HG03064 (cell line): ENCODE measurements at regions not wholly inside any gene's neighbourhood (a gene's known extent, or its start where the extent isn't known, plus 50 kb on each side); places are given as distances from the start of the nearest gene placed in this dataset.

Experiments
- ATAC-seq: cut with Tn5 transposase; IDR thresholded peaks from one replicate; pipeline ENCODE4 v1.9.1; 2021; ENCODE audit warnings: low read depth; ENCODE audit not compliant: unreplicated experiment

DNA sequence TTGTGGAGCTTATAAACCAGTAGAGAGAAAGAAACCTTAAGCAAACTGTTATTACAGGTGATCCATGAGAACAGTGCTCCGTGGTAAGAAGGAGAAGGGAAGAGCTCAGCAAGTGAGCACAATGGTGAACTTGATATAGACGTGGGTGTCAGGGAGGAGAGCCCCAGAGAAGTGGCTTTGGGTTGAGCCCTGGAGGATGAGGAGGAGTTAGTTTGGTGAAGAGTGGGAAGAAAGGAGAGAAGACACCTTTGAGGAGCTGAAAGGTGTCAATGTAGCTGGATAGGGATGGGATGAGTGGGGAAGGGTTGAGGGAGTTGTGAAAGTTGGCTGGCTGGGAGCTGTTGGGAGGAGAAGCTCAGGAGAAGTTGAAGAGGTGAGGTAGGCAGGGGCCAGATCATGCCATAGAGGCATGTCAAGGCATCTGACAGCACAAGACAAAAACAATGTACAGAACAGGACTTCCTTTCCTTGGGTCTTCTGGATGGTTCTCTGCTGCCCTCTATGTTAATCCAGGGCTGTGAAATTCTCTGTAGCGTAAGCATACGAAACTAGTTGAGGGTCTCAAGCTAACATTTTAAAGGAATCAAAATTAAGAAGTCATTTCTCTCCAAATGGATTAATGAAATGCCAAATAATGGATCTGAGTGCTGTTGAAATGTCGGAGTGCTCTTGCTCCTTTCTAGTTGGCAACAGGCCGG, 501.9 kb downstream of the KDM4C start:
- no peak for ATAC-seq

DNA sequence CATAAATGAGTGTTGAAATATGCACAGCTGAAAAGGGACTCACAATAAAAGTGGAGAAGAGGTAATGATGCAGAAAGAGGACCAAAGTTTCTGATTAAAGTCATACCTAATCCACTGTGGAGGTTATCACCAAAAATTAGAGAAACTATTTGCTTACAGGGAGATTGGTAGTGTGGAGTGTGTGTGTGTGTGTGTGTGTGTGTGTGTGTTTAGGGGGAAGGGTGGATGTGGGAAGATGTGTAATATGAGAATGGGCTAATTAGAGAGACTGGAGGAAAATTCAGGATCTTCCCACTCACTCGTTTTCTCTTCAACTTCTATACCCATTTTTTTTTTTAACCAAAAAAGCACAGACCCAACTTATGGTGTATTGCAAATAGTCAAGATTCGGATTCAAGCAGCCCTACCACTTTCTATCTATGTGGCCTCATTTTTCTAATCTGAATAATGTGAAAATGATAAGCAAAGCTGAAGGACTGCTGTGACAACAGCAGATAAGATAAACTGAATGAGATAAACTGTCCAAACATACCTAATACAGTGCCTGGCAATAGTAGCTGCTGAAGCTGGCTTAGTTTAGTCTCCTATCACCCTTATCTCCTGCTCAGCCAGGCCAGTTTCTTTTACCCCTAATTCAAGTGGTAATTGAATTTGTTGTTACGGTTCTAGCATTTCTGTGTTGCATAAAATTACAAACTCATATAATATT, 501.1 kb downstream of the KDM4C start:
- ATAC-seq, result no peak

DNA sequence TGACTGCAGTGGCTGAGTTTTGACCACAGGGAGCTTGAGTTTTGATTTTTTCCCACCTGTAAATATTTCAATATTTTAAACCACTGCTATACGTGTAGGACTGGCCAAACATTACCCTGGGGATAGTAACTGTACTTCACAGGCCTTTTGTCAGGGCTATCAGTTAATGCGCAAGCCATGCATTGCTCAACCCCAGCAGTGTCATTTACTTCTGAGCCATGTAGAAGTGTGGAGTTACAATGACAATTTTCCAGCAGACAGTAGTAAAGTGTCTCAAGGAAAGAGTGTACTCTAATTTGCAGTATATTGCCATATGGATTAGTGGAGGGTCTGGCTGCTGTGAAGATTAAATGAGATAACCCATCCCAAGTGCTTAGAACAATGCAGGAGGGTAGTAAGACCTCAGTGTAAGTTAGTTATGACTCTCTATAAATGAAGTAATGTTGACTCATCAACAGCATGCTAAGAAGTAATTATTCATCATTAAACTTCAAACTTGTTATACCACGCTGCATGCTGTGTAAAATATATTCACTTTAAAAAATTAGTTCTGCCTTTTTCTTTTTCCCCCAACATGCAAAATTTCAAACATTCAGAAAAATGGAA, 489.2 kb downstream of the KDM4C start:
- ATAC-seq, result no peak

DNA sequence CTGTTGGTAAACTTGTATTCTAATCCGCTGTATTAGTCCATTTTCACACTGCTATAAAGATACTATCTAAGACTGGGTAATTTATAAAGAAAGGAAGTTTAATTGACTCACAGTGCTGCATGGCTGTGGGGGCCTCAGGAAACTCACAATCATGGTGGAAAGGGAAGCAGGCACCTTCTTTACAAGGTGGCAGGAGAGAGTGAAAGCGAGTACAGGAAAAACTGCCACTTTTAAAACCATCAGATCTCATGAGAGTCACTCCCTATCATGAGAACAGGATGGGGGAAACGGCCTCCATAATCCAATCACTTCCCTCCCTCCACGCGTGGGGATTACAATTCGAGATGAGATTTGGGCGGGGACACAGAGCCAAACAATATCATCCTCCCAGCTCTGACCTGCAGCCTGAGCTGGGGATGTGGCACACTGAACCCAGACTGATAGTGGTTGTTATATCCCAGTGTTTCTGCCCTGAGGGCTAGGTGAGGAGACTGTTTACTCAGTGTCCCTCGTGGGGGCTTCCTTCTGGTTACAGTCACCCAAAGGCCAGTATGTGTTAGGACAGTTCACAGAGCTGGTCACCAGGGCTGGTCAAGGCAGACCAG, 488.3 kb downstream of the KDM4C start:
- no peak for ATAC-seq

DNA sequence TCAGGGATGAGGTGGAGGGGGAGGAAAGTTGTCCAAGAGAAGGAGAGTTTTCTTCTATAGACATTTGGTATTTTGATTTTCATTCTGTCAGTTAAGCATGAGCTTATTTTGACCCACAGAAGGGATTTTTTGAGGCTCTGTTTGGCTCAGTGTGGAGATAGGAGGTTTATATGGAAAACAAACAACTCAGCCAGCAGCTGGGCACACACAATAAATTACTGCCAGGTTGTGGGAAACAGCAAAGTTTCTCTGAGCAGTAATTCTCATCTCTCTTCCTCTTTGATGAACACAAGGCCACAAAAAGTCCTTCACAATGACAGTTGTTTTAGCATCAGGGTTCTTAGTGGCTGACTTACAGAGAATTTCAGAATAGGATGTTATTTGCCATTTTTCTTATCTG, 486.1 kb downstream of the KDM4C start:
- ATAC-seq, result no peak

DNA sequence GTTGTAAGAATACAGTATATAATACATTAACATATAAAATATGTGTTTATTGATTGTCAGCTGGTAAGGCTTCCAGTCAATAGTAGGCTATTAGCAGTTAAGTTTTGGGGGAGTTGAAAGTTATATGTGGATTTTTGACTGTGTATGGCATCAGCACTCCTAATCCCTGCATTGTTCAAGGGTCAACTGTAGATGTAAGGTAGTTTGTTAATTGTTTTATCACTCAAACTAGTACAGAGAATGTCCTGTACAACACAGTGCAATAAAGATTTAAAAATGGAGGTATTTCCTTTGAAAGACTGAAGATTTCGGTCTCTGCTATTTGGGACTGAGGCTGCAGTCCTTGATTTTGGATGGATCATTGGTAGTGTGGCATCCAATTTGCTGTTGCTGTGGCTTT, 484.4 kb downstream of the KDM4C start:
- ATAC-seq, result no peak

DNA sequence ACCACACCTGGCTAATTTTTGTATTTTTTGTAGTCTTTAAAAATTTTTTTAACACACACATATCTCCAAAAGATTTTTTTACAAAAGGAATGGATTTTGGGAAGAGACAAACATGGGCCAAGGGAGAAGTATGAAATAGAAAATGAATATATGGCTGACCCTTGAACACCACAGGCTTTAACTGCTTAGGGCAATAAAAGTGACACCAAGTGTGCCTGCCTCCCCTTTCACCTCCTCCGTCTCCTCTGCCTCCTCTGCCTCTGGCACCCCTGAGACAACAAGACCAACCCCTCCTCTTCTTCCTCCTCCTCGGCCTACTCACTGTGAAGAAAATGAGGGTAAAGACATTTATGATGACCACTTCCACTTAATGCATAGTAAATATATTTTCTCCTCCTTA, 483.9 kb downstream of the KDM4C start:
- no peak for ATAC-seq

DNA sequence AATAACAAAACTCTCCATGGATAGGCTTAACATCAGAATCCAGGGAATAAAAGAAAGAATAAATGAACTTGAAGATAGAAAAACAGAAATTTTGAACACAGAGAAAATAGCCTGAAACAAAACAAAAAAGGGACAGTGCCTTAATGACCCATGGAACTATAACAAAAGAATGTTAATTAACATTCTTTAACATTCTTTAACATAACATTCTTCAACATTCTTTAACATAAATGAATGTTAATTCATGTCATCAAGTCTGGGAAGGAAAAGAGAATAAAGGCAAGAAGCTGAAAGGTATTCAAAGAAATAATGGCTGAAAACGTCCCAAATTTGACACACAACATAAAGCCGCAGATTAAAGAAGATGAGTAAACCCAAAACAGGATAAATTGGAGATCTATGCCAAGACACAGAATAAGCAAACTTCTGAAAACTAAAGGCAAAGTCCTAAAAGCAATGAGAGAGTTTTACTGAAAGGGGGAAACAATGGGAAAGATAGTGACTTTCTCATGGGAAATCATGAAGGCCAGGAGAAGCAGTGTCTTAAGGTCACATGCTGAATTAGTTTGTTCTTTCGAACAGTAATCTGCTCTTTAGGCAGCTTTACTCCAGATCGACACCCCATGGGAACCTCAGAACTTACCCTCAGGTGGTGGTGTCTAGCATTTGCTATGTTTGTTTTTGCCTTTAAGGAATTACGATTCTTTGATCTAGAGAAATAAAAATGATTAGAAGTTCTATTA, 483.0 kb downstream of the KDM4C start:
- no peak for ATAC-seq

DNA sequence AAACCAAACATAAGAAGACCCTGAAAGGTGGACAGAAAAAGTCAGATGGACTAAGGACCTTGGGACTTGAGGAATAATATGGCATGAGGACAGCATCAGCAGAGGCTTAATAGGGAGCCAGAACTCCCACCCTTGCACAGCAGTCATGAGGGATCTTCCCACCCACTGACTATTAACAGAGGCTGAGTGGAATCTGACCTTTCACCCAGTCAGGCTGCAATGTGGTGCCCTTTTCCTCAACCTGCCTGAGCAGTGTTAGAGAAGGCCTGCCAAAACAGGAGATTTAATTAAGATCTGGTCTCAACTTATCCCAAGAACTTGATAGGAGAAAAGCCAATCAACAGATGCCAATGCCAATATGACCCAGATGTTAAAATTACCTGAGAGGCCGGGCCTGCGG, 481.9 kb downstream of the KDM4C start:
- ATAC-seq, result no peak

DNA sequence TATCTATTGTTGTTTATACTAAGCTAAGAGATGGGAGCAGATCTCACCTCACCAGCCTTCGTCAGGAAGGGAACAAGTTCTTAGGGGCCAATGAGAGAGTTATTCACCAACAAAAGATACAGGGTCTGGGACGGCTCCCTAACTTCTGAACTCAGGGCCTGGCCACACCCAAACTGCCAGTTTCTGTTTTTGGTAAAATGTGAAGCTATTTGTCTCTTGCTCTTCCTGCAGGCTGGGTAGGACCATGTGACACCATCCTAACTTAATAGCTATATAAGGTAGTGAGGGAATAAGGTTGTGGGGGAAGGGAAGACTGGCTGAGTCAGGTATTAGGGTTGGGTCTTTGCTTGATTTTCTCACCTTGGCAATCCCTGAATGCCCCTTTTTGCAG, 480.5 kb downstream of the KDM4C start:
- ATAC-seq, result no peak

DNA sequence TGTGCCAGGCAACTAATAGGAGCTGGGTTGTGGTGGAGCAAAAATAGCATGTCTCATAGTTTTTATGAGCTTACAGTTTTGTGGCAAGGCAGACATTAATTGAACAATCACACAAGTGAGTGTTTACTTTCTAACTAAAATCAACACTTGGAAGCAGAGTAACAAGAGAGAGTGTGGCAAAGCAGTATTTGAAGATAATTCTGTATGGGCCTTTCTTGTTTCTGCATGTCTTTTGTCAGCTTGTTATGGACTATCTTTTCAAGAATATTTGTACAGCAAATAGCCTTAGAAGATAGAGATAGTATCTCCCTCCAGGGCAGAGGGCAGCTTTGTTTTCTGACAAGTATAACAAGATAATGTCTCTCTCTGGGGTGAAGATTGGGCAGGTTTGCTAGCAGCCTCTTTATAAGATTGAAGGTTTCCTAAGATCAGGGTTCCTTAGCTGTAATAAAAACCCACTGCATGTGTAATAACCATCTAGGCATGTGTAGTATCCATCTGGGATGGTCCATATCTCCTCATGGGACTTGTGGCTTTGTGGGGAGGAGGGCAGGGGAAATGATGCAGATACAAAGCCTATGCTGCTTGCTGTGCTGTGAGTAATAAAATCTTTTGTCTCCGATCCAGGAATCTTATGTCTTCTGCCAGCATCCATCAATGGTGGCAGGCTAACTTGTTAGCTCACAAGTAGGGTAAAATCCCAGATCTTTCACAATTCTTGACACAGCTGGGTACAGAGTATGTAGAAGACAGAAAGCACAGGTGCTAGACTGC, 479.9 kb downstream of the KDM4C start:
- no peak for ATAC-seq

DNA sequence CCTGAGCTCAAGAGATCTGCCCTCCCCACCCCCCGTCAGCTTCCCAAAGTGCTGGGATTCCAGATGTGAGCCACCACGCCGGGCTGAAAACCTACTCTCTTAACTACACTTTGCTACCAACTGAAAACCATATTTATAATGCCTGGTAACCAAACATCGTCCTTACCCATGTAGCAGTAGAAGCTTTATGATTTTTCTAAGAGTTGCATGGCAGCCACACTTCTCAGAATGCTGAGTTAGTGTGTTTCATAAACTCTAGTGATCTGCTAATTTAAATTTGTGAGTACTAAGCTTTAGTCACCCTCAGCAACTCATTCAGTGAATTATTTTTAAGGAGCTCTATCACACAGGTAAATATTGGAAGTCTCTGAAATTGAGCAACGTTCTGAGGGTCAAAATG, 478.4 kb downstream of the KDM4C start:
- no peak for ATAC-seq

DNA sequence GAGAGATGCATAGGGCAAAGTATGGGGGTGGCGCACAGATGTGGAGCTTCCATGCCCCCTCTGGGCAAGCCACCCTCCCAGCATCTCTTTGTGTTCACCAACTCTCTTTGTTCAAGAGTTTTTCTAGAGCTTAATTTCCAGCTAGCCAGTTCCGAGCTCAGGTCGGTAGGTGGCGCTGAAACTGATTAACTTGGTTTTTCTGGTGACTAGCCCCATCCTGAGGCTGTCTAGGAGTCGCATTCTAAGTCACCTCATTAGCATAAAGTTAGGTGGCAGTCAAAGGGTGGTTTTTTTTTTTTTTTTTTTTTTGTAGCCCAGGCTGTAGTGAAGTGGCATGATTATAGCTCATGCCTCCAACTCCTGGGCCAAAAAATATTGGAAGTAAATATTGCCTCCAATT, 476.4 kb downstream of the KDM4C start:
- ATAC-seq, result no peak

DNA sequence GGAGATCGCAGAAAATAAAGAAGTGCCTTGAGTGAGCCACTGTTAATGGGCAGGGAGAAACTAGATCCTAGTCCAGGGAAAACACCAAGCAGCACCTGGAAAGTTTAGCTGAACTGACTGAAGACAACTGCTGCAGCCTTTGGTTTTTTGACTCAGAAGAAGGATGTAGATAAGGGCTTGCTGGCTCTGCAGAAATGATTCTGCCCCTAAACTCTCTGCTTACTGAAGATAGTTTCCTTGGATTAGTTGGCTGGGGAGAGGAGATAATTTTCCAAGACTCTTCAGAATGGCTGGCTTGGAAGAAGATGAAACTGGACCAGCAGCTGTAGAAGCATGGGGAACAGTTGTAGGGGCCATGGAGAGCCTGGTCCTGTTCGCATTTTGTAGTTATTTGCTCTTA, 471.8 kb downstream of the KDM4C start:
- no peak for ATAC-seq

DNA sequence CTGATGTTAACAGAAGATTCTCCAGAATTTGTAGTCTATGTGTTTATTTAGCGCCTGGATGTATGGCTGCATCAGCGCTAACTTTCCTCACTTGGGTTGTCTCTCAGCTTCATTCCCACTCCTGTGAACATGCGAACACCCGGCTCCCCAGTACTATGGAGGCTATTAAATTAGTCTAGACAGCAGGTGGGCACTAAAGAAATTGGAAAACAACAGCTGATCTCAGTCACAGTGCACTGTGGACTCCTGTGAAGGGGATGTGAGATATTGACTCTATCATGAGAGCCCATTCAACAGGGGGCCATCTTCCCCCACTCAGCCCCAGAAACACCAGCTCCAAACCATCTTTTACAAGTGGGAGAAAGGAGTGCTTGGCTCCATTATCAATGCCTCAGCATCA, 471.0 kb downstream of the KDM4C start:
- no peak for ATAC-seq

DNA sequence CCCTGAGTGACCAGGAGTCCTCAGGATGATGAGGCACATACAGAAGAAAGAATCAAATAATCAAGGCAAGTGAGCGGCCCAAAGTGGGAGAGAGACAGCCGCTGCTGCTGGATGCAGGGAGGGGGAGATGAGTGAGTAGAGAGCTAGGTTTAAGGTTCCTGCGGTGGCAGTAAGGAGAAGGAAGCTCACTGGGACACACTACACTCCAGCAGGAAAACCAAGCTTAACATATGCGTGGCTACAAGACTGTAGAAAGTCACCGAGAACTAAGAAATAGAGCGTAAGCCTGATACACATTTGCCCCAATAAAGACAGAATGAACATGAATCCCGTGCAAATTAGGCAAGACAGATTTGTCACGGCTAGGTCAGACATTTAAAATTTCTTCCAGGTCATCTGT, 470.2 kb downstream of the KDM4C start:
- ATAC-seq, result no peak

DNA sequence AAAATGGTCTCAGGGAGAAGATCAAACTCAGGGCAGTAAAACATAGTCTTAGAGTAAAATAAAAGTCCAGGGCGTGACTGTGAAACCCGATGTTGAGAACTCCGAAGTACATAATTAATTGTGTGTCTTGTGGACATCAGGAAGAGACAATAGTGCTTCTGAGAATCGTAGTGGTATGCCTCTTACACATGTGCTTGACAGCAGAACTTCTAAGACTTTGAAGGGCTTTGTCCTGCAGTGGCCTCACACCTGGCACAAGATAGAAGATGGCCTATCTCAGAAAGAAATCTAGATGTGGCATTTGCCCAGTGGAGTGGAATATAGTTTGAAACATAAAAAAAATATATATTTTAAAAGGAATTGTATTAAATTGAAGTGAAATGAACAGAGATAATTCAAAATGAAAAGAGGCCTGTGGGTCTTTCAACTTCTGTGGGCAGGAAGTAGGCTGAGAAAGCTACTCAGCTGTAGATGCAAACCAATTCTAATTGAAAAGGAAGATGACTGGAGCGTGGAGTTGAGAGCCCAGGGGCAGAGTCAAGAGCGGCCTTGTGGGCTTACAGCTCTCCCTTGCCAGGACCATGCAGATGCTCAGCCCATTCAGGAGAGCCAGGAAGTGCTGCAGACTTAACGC, 468.4 kb downstream of the KDM4C start:
- no peak for ATAC-seq
